CD4-positive, alpha-beta T cell treated with Interleukin-2 at 100 ng/mL for 4 hours (primary cell): ENCODE measurements at regions not wholly inside any gene's neighbourhood (a gene's known extent, or its start where the extent isn't known, plus 50 kb on each side); places are given as distances from the start of the nearest gene placed in this dataset.

Experiments
- DNase-seq: peaks from one replicate; pipeline ENCODE4 v3.0.0-alpha.2; 2020; ENCODE audit warnings: low spot score

DNA sequence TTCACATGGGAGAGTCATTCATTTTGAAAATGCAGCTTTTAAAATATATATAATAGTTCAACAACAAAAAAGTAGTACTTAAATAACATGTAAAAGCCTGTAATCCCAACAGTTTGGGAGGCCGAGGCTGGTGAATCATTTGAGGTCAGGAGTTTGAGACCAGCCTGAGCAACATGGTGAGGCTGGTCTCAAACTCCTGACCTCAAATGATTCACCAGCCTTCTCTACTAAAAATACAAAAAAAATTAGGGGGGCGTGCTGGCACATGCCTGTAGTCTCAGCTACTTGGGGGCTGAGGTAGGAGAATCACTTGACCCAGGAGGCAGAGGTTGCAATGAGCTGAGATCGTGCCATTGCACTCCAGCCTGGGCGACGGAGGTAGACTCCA is 256.3 kb upstream of the RGS6 start:
- no peak for DNase-seq

DNA sequence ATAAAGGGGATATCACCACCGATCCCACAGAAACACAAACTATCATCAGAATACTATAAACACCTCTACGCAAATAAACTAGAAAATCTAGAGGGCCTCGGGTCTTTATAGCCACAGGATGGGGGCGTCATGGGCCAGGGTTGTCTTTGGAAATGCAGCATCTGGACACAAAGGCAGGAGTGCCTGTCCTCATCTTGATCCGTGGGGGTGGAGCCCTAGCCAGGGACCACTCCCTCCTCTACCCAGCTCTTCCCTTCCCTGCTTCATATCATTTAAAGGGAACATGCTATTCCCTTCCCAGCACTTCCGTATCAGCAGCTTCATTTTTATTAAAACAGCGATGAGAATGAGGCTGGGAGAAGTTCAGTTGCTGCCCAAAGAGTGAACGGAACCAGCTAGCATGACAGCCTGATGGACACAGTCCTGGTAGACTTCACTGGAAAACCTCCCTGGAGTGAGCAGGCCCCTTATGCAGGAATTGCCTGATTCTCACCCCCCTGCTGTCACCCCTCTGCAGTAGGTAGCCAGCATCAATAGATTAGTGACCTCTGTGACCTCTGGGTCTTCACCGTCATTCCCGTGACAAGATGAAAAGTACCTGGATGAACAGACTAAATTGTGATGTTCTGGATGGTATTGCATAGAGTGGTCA is 251.4 kb upstream of the RGS6 start:
- DNase-seq: no peak

DNA sequence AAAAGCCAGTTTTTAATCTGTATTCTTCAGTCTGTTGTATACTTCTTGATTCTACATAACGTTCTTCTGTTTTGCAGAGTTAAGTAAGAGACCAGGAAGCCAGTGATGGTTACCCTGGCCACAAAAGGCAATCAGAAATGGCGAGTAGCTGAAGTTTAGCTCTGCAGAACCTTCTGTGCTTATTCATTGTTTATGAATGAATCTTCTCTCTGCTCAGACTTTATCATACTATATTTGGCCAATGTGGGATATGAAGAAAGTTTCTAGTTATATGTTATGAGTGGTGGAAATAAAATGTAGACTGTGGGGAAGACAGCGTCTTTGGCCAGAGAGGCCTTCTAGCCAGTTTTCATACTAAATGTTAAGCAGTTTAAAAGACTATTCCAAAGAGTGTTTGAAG is 249.9 kb upstream of the RGS6 start:
- no peak for DNase-seq

DNA sequence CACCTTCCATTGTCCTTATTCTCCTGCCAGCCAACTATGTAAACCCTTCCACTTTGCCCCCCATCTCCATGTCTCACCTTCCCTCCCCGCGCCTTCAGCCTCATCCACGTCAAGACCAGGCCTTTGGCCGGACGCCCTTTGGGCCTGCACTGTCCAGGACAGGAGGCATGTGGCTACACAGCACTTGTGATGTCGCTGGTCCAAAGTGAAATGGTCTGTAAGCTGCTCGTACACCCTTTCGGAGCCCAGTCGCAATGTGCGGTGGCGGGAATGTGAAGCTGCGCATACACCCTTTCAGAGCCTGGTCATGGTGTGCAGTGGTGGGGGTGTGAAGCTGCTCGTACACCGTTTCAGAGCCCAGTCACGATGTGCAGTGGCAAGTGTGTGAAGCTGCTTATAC is 247.9 kb upstream of the RGS6 start:
- DNase-seq: no peak

DNA sequence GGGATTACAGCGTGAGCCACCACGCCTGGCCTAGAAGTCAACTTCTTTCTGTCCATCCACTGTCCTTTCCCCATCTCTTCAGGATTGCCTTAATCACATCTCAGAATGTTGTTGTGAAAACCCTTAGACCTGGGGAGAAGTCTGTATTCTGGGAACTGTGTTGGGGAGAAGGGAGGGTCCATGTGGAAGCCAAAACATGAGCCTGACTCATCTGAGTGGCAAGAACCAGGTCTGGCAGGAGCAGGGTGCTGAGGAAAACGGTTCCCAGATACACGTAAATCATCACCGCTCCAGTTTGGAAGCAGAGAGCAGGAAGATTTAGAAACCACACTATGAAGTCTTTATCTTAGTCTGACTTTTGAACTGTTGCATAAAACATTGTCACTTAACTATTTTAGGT is 245.6 kb upstream of the RGS6 start:
- DNase-seq: no peak

DNA sequence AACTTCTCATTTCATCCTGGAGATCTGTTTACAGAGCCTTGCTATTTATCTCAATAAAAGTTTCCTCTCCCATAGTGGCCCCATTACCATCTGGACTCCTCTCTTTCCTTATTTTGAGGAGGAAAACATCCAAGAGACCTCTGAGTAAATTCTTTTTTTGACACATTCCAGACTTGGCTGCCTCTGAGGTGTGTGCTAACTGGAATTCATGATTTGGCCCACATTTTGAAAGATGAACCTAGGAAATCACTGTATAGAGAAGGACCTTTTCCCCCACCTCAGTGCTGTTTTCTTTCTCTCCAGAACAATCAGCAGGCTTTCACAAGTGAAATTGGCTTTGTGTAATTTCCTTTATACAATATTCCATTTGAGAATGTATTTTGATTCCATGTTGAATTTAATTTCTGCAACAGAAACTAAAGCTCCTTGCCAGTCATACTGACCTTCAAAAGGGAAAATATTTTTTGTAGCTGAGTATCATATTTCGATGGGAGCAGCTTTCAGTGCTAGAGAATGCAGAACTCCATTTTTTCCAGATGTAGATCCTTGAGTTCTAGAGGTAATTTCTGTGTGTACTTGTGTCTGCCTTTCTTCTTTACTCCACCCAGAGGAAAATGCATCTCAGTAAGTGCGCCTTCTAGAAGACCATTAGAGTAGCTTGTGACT is 244.9 kb upstream of the RGS6 start:
- no peak for DNase-seq

DNA sequence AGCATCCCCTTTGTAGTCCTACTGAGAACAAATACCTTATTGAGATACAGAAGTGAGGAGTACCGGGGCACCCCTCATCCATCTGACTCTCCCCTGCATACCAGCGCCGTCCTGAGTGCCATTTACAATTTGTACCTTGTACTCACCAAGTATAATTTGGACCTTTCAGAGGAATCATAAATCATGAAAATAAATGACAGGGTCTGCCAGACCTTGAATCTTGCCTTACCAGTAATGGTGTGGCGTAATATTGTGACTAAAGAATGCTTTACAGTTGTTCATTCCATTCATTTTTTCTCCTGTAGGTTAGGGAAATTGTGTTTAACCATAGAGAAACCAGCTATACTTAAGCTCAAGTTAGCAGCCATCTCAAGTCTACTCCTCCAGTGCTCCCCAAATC is 243.7 kb upstream of the RGS6 start:
- no peak for DNase-seq

DNA sequence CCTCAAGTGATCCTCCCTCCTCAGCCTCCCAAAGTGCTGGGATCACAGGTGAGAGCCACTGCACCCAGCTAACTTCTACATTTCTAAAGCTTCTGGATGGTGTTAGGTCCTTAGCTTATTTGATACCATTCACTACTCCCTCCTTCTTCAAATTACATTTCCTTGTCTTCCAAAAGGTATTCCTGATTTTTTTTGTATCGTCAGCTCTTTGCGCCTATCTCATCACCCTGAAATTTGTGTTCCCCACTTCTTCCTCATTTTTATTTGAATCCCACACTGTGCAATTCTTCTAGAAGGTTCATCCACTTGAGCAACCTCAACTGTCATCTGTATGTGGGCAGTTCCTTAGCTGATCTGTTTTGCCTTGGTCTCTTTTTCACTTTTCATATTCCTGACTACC is 241.8 kb upstream of the RGS6 start:
- DNase-seq: no peak

DNA sequence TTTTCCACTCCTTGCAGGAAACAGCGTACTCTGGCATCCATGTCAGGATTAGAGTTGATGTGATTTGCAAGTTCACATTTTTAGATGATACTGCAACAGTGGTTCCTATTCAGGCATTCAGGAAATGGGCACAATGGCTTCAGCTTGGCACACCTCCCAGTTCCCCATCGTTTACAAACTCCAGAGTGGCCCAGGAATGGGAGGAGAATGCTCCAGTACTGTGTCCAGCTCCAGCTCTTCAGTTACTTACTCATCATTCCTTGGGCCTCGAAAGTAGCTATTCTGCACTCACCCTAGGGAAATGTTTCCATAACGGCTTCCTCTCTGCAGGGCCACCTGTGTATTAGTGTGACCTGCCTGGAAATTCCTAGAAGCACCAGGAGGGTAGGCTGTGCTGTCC is 239.7 kb upstream of the RGS6 start:
- no peak for DNase-seq

DNA sequence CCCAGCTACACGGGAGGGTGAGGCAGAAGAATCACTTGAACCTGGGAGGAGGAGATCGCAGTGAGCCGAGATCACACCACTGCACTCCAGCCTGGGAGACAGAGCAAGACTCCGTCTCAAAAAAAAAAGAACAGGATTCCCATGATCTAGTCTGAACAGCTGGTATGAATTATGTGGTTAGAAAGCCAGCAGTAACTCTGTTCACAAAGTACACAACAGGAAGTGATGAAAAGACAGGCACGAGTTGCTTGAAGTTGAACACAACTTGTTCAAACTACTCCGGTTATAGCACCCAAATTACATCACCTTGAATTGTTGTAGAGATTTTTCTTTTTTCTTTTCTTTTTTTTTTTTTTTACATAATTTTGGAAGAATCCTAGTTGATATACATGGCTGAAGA is 238.8 kb upstream of the RGS6 start:
- no peak for DNase-seq

DNA sequence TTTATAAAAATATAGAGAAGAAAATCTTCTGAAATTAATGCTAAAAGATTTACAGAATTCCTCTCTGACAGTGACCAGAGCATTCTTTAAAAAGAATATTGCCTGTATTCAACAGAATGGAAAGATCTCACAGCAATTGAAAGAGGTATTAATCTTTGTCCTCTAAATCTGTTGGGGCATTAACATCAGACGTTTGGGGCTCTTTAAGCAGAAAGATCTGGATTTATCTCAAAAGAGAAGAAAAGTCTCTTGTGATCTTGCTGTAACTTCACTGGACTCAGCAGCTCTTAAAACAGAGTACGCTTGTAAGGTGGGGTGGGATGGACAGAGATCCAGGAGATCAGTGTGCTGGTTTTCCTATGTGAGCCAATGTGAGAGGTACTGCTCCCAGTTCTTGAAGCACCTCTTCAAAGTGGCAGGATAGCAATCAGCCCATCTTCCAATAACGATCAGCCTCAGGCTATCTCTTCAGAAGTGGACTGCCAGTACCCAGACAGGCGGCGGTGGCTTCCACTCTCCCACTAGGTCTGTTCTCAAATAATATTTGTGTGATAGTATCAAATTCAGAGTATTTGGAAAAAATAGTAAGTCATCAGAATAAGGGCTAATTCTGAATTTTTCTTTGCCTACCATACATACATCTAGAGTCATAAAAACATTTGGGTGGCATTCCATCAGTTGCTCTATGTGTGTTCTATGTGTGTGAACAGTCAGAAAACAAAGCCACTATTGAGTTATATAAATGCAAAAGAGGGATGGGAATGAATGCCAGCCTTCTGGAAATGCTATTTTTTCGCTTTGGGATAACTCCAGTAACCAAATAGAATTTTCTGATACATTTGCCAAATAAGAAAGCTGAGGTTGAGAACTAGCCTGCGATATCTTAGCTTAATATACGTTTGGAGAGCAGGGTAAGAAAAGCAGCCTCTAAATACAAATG is 237.4 kb upstream of the RGS6 start:
- no peak for DNase-seq

DNA sequence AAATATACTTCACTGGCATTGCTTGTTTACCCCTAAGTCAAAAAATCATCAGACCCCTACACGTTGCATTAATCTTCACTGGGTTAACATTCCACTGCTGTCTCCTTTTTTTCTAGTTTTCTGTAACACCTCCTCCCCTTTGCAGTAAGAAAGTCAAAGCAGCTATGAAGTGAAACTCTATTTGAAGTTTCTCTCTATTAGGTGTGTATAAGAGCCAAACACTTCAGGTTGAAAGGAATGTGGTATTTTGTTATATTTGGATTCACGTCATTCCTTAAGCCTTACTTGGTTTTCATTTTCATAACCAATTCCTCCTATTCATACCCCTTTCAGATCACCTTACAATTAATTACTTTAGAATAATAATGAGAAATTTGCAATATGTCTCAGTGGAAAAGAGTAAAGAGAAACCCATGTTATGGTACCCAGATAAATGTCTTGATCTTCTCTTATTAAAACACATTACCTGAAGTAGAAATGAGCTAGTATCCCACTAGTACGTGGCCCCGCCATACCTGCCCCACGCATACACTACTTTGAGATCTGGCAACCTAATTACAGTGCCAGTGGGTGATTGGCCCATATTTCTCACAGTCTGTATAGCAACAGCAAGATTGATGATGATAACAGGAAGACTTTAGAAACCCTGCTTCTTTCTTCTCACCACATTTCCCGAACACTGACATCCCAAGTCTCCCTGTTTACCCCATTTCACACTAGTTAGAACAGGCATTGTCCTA is 236.4 kb upstream of the RGS6 start:
- DNase-seq: no peak

DNA sequence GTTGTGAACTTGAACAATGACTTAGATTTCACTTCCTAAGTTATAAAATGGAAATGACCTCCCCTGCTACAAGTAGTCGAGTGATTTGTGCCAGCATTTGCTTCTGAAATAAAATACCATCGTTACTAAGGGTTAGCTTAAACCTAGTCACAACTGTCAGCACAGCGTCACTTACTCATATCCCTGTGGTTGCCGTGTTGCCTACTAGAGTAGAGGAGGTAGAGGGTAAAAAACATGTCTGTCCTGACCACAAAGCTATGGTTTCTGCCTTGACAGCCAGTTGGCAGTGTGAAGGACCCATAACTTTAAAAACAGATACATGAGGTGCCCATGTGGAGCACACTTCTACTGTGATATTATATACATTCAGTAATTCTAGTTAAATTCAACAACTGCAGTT is 234.2 kb upstream of the RGS6 start:
- peak; percentile 23 for DNase-seq

DNA sequence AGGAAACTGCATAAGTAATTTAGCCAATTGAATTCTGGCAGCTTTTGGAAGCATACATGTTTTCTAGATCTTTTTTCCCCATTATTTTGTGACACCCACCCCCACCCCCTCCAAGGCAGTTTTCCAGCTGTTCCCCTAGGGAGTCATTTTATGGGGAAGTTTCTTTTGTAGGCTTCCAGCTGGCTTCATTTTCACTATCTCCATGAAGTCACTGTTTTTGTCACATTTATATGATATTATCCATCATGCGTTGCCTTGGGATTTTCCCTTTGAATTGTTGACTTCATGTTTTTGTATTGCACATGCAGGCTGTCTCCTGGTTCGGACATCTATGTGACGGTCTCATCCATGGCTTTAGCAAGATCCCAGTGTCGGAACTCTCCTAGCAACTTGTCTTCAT is 233.6 kb upstream of the RGS6 start:
- DNase-seq: no peak

DNA sequence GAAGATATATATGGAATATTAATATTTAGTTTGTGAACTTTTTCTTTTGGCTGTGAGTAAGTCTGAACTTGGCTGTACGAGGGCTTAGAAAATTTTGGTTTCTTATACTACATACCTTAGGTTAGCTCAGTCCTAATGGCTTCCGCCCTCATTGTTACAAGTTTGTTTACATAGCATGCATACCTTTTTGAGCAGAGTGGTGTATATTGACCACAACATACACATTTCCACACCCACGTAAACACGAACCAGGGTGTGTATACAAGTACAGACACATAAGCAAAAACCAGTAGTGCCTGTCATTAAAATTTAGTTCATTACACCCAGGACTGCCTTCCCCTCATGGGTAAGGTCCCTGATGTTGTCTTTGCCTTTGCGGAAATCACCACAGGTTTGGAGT is 230.2 kb upstream of the RGS6 start:
- DNase-seq: no peak

DNA sequence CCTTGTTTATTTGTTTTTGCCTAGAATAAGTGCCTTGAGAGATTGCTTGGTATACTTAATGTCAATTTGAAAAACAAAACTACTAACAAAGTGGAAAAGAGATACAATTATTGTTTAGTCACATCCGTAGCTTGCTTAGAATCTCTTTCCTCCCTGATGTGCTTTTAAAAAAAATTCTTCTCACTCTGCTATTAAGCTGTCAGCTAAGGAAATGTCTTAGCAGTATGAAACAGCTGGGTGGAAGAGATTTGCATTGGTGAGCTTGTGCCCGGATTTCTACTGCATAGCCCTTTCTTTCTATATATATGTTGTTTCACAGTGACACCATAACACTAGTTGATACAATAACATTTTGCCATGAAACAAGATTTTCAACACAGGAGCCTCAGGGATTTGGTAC is 229.4 kb upstream of the RGS6 start:
- DNase-seq: no peak

DNA sequence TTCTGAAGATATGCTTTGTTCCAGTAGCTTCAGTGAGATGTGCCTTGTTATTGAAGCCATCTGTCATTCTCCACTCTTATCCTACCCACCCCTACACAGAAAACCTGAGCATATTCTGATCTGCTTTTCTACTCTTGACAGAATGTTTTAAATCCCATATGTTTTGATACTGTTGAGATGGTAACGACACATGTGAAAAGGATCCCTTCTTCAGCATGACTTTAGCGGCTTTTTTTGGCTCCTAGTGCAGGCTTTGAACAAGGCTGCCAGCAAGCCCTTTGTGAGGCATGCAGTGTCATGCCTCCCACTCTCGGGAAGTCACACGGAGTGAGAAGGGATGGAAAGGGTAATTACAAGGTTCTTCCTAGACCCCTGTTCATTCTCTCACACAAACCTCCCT is 228.8 kb upstream of the RGS6 start:
- no peak for DNase-seq

DNA sequence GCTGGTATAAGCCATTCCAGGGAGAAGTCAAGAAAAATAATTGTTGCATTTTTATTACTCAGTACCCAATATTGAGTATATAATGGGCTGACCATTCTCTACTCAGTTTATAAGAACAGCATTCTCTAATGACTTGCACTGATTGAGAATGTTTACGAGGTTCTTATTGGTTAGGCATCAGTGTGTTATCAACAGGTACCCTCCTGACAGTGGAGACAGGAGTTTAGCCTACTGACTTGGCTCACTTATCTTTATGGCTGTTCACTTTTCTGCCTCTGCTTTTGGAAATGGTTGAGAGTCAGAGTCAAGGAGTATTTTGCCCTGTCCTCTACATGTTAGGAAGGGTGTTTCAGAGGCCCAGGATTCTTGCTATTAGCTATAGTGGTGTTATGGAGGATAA is 228.0 kb upstream of the RGS6 start:
- no peak for DNase-seq

DNA sequence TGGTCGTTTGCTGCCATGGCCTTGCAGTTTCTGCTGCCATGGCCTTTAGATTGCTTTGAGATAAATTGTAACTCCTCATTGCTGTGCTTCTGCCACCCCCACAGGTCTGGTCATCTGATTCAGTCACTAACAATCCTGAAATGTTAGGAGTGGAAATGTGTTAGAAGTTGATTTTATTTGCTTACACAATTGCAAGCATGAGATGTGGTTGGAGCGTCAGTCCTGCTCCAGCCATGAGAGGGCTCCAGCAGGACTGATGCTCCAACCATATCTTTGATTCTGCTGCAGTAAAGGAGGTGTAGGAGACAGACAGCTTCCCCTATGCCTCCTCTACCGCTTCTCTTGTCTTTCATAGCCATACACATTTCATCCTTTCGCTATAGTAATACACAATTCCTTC is 226.8 kb upstream of the RGS6 start:
- DNase-seq: no peak

DNA sequence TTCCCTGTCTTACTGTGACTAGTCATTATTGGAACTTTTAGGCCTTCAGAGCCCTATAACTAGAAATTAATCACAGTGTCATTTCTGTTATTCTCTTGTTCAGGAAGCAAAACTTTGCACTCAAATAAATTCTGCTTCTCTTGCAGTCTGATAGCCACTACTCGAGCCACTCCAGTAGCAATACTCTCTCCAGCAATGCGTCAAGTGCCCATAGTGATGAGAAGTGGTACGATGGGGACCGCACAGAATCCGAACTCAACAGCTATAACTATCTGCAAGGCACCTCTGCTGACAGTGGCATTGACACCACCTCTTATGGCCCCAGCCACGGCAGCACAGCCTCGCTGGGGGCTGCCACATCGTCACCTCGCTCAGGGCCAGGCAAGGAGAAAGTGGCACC is 223.2 kb upstream of the RGS6 start:
- no peak for DNase-seq

DNA sequence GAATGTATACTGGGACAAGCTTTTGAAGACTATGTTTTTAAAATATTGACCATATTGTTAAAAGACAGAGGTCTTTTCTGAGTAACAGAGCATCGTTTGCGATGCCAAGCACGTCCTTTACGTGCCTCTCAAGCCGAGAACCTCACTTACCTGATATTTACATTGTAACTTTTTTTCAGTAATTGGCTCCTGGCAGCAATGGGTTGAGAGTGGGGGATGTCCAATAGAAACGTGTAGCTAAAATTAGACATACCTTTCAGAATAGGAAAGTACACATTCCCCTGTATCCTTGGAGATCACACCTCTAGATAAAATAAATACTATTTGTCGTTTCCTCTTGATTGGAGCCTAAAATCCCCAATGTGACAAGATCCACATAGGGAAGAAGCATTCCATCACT is 222.2 kb upstream of the RGS6 start:
- DNase-seq: no peak

DNA sequence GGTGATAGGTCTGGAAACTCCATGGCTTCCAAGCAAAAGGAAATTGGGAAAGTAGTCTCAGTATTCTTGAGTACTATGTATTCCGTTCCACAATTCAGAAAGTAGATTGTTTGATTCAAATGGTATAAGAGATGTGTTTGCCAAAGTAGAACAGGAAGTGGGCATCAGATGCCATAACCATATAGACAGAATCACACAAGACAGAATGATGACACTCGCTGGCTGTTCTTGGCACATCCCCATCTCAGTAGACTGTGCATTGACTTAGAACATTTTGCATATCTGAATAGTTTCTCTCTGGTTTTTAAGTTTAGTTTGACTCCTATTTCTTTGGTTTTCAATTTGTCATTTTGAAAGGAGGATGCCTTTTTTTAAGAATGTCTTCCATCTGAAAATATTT is 221.1 kb upstream of the RGS6 start:
- DNase-seq: no peak

DNA sequence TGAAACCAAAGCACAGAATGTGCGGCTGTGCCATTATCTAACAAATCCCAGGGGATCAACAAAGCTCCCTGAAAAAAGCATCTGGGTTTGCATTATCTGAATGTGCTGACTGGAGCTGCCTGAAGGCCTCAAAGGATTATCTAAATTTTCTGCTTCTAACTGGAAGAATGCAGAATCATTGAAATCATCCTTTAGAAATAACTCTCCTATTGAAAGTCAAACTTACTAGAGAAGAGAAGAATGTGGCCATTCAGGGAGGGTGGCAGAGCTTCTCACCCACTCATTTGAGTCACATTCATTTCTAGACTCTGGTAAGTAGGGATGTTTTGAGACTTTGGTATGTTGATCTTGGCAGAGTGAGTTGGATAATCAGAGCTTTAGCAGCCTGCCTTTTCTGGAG is 220.6 kb upstream of the RGS6 start:
- DNase-seq: no peak
